Right lobe of liver (tissue), 6 donors: ENCODE measurements at regions not wholly inside any gene's neighbourhood (a gene's known extent, or its start where the extent isn't known, plus 50 kb on each side); places are given as distances from the start of the nearest gene placed in this dataset.
A peak's percentile ranks its signal among the peaks of the same experiment; 100 is the strongest.

Experiments
- ATAC-seq, 4 donors: fragments of 200-7000 bp; cut with Tn5 transposase; one replicate each; pipeline ENCODE4 v1.9.1; 2020; ENCODE audit warnings: mild to moderate bottlenecking in 4 of 4, moderate library complexity in 4 of 4
- DNase-seq, 3 donors: peaks; one replicate each; pipeline ENCODE4 v3.0.0-alpha.2; 2020
- H3K27ac ChIP-seq, 3 donors: fragments of 200-600 bp; one replicate each; pipeline ENCODE4 v1.8.0; 2022
- H3K27me3 ChIP-seq, 2 donors: fragments of 200-600 bp; one replicate each; pipeline ENCODE4 v1.8.0; 2022
- H3K36me3 ChIP-seq, 4 donors: fragments of 200-600 bp; sonication (generic) in 1 of 4; one replicate each; pipeline versions ENCODE4 v1.5.1 to v1.8.0; 2017 to 2022; ENCODE audit warnings: control low read depth in 1 of 4
- H3K4me1 ChIP-seq, 4 donors: fragments of 200-600 bp; sonication (generic) in 1 of 4; one replicate each; pipeline versions ENCODE4 v1.5.1 to v1.8.0; 2017 to 2022; ENCODE audit warnings: control low read depth in 1 of 4
- H3K4me3 ChIP-seq, 3 donors: fragments of 200-600 bp; one replicate each; pipeline ENCODE4 v1.8.0; 2022
- H3K9me3 ChIP-seq, 4 donors: fragments of 200-600 bp; sonication (generic) in 1 of 4; one replicate each; pipeline versions ENCODE4 v1.5.1 to v1.8.0; 2017 to 2022; ENCODE audit warnings: control low read depth in 1 of 4
- CTCF ChIP-seq, 4 donors: fragments of 200-600 bp in 3 of 4; fragments of 450-650 bp in 1 of 4; IDR thresholded peaks; one replicate each; pipeline versions ENCODE4 v1.5.1 to v1.8.0; 2016 to 2022; ENCODE audit warnings: antibody characterized with exemption in 4 of 4, mild to moderate bottlenecking in 2 of 4
- POLR2A ChIP-seq: fragments of 450-650 bp; IDR thresholded peaks from one replicate; pipeline ENCODE4 v1.6.1; 2017; ENCODE audit warnings: antibody characterized with exemption, mild to moderate bottlenecking
- WGBS: methylation state at CpG from one replicate; pipeline ENCODE4 v1.1.6; 2018; ENCODE audit warnings: low coverage, low lambda C conversion rate; ENCODE audit not compliant: insufficient coverage; ENCODE audit errors: missing lambda C conversion rate; 5-methylcytosine and 5-hydroxymethylcytosine counted together
- intact Hi-C, 2 donors: fragments of 100-400 bp; cut with DNase I; formaldehyde crosslinking; loops; one replicate each; pipeline versions ENCODE4 v1.11.2 to v1.14.1; 2022
- donor health status: DM: no; HTN: yes; CAD: no.
- donor health status: DM: no; HTN: no; CAD: no.
- donor health status: DM: no; HTN: no; CAD: no.
- donor health status: DM: no; HTN: yes; CAD: no.
- donor health status: DM: no; HTN: yes; CAD: no.

- no peak for ATAC-seq
- H3K27ac ChIP-seq, result no peak overlapping the region
- H3K4me3 ChIP-seq, result no peak overlapping the region
- TF ChIP-seq CTCF (IDR thresholded peaks at IDR 0.05), result no peak
- no peak for TF ChIP-seq POLR2A
- H3K4me1 ChIP-seq, result peaks cover 0 to 14% (median 5%) of the 10 kb centered on the region in 4 donors
- H3K27me3 ChIP-seq, result no peaks in the 10 kb centered on the region
- no peaks in the 10 kb centered on the region for H3K36me3 ChIP-seq
- intact Hi-C loops, result loop anchor here in 1 of 2 donors (10.0 kb wide), 1 partner anchor 76 kb away; no protein-coding TSS in a partner anchor
- no peak for DNase-seq
- no peaks in the 10 kb centered on the region for H3K9me3 ChIP-seq
- 54% methylated on average over 3 of the region's 3 CpGs for WGBS
Observed at GRCh38 chr12:93230326-93230720, 147.4 kb upstream of the NUDT4 start.

- WGBS, result 92% methylated on average over 4 of the region's 6 CpGs
- H3K4me3 ChIP-seq, result no peak overlapping the region
- H3K27me3 ChIP-seq, result no peaks in the 10 kb centered on the region
- H3K27ac ChIP-seq, result no peak overlapping the region
- DNase-seq, result no peak
- intact Hi-C loops, result loop anchor here in 1 of 2 donors (10.0 kb wide), 1 partner anchor 77 kb away; no protein-coding TSS in a partner anchor
- TF ChIP-seq POLR2A (no peak), CTCF (IDR thresholded peaks at IDR 0.05) (no peak)
- no peak for ATAC-seq
- peaks cover 0 to 25% (median 6%) of the 10 kb centered on the region in 4 donors for H3K4me1 ChIP-seq
- no peaks in the 10 kb centered on the region for H3K36me3 ChIP-seq
- H3K9me3 ChIP-seq, result no peaks in the 10 kb centered on the region
Observed at GRCh38 chr12:93231938-93232337, 145.8 kb upstream of the NUDT4 start.

DNA sequence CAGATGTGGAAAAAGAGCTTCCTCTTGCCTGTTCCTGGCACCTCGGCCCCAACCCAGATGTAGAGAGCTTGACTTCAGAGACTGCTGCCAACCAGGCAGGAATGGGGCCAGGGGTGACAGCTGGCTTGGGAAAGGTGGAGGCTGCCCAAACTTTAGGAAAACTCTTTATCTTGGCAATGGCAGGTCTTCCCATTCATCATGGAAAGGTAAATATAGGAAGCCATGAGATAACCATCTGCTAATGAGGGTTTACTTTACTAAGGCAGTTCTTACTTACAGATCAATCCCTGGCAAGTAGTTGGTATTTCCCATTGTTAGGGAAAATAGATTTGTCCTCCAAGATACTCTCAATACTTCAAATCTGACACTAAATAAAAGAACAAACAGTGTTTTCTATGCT lies 143.1 kb upstream of the NUDT4 start:
- ATAC-seq (peak; percentile 64 to 80 (median 75)), DNase-seq (peak; percentile 74 to 92 (median 92))
- no peak overlapping the region for H3K4me3 ChIP-seq
- no peak for TF ChIP-seq POLR2A
- no peak for TF ChIP-seq CTCF (IDR thresholded peaks at IDR 0.05)
- peaks cover 0 to 36% (median 7%) of the 10 kb centered on the region in 4 donors for H3K4me1 ChIP-seq
- no peaks in the 10 kb centered on the region for H3K9me3 ChIP-seq
- H3K27ac ChIP-seq, result peak overlapping the region in 2 of 3 donors; percentile 24 to 60
- H3K27me3 ChIP-seq, result no peaks in the 10 kb centered on the region
- intact Hi-C loops, result loop anchor here in 1 of 2 donors (10.0 kb wide), 1 partner anchor 80 kb away; no protein-coding TSS in a partner anchor
- WGBS, result 14% methylated on average over 1 of the region's 1 CpG
- no peaks in the 10 kb centered on the region for H3K36me3 ChIP-seq

DNA sequence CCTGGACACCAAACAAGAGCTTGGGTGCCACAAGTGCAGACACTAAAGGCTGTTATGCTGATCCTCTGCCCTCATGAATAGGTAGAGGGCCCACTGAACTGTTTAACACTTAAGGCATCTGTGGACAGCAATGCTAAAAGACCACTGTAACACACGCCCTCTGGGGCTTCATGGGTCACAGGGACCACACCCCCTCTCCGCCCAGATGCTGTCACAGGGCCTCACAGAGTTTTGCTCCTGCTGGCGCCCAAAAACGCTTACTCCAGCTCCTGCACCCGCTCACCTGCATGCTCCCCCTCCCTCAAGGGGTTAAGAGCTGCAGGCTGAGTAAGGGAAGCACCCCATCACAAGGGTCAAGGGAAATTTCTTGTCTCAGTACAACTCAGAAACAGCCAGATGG lies 141.8 kb upstream of the NUDT4 start:
- DNase-seq (no peak), ATAC-seq (no peak)
- intact Hi-C loops, result loop anchor here in 1 of 2 donors (10.0 kb wide), 1 partner anchor 81 kb away; no protein-coding TSS in a partner anchor
- H3K36me3 ChIP-seq, result no peaks in the 10 kb centered on the region
- WGBS, result 88% methylated on average over 2 of the region's 5 CpGs
- TF ChIP-seq CTCF (IDR thresholded peaks at IDR 0.05) (no peak), POLR2A (no peak)
- H3K9me3 ChIP-seq, result no peaks in the 10 kb centered on the region
- H3K4me1 ChIP-seq, result peaks cover 0 to 36% (median 7%) of the 10 kb centered on the region in 4 donors
- H3K4me3 ChIP-seq, result no peak overlapping the region
- H3K27me3 ChIP-seq, result no peaks in the 10 kb centered on the region
- H3K27ac ChIP-seq, result no peak overlapping the region
